HCEC 1CT (cell line): ENCODE measurements at regions not wholly inside any gene's neighbourhood (a gene's known extent, or its start where the extent isn't known, plus 50 kb on each side); places are given as distances from the start of the nearest gene placed in this dataset.
"Not testable (repeated sequence)": the region's sequence is repeated elsewhere in the genome, so short reads cannot be mapped to it uniquely, and the experiment has no call there.

ENCODE experiments used
- DNase-seq: peaks from one replicate; pipeline ENCODE4 v3.0.0-alpha.2; 2017

GRCh38 chr12:60760965-60761364 is 1165.1 kb downstream of the SLC16A7 start:
- DNase-seq: no peak

GRCh38 chr12:60801166-60801565 is 1205.3 kb downstream of the SLC16A7 start:
- DNase-seq: not testable (repeated sequence)

GRCh38 chr12:60803147-60803546 is 1207.3 kb downstream of the SLC16A7 start:
- DNase-seq: no peak

- DNase-seq: no peak
Measured at GRCh38 chr12:60805364-60805763, 1209.5 kb downstream of the SLC16A7 start.

- no peak for DNase-seq
Measured at GRCh38 chr12:60819794-60820193, 1224.0 kb downstream of the SLC16A7 start.

- DNase-seq: no peak
Measured at GRCh38 chr12:60822580-60822979, 1226.8 kb downstream of the SLC16A7 start.

GRCh38 chr12:60830381-60830780 is 1234.6 kb downstream of the SLC16A7 start:
- peak; percentile 62 for DNase-seq

DNA sequence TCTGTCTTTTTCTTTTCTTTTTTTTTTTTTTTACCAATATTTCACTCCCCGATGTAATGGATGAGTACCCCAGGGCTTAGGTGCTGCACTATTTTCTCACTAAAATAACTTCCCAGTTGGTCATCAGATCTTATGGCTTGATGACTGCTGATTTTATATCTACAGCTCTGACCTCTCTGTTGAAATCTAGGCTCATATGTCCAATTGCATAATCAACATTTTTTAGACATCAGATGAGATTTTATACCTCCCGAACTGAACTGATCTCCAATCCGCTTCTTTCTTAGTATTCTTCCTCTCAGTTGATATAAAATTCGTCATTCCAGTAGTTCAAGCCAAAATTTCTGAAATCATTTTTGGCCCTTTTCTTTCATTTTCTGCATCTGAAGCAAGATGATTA is 1236.5 kb downstream of the SLC16A7 start:
- DNase-seq: peak; percentile 62

DNA sequence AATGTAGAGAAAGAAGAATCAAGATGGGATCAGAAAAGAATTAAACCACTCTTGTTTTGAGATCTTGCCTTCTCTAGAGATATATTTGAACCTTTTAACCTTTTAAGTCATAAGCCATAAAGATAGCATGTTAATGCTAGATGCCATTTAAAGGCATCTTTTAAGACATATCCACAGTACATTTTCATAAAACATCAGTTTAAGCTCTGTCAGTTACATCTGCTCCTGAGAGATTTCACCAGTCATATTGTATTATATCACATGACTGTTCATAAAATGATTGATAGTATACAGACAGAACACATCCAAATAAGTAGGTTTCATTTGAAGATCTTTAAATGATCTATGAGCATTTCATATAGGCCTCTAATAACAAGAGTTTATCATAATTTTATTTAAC is 1238.5 kb downstream of the SLC16A7 start:
- no peak for DNase-seq

DNA sequence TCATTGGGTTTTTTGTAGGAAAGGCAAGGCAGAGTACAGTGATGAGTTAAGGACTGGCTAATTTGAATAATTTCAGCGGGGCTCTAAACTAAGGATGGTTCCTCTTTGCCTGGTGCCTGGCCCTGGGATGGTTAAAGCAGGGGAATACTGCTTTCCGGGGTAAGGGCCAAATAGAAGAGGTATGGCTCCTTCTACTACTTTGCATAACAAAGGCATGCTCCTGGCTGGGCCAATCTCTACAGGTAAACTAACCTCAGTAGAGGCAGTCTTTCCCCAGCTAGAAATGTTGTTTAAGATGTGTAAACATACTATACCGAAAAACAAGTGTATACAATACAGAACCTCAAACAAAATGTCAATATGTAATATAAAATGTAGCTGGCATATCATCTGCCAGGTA is 1239.0 kb downstream of the SLC16A7 start:
- no peak for DNase-seq

DNA sequence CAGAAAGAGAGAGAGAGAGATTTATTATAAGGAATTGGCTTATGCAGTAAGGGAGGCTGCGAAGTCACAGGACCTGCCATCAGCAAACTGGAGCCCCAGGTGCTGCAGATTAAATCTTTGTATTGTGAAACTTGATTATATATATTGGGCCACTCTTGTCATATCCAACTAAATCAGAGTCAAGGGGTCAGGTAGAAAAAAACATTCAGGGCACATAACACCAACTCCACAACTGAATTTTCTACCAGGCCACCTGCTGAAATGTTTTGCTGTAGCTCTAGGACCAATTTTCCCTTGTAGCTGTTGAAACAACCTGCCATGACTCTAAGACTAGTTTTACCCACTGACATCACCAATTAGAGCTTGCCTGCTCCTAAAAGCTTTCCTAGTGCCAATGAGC is 1240.8 kb downstream of the SLC16A7 start:
- DNase-seq: no peak

GRCh38 chr12:60842181-60842580 is 1246.4 kb downstream of the SLC16A7 start:
- no peak for DNase-seq

DNA sequence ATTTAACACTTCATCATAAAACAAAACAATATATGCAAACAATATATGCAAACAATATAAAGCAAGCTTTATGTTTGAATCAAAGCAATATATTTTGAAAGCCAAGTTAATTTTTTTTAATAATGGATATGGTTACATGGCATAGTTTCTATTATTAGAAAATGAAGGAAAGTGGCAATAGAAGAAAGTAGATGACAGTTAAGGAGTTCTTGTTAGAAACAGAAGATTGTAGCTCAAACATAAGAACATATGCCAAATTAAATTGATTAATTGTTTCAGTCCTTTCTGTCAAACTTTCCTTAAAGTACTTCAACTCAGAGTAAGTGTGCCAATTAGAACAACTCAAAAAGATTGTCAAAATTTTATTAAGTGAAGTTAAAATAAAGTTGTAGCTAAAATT is 1248.3 kb downstream of the SLC16A7 start:
- DNase-seq: no peak

DNA sequence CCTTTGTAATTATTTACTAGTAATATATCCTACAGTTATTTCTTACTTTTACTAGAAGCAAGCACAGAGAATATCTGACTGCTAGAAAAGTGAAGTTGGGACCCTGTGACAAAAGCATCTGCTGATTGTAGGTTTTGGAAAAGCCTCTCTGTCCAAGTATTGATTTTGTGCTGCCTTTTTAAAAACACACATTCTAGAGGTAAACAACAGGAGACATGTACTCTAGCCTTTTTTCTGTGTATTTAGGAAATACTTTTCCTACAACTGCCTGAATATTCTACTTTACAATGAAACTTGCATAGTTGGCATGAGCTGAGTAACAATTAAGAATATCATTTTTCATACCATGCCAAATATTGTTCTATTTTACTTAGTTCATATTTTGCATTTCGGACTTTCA is 1249.0 kb downstream of the SLC16A7 start:
- DNase-seq: no peak

DNA sequence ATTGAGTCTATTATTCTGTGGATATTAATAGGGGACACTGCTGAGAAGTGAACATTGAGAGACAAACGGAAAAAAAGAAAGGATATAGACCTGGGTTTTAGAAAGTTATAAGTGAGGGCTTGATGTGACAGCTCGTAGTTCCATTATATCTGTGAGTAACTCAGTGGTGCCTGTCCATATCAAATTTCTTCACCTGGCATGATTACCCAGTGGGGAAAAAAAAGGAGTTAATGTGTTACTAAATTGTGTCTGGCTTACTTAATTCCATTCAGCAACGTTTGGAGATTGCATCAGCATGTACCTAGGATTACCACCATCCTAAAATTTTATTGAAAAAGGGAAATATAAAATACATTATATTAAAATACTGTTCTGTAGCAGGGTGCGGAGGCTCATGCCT is 1249.9 kb downstream of the SLC16A7 start:
- no peak for DNase-seq

DNA sequence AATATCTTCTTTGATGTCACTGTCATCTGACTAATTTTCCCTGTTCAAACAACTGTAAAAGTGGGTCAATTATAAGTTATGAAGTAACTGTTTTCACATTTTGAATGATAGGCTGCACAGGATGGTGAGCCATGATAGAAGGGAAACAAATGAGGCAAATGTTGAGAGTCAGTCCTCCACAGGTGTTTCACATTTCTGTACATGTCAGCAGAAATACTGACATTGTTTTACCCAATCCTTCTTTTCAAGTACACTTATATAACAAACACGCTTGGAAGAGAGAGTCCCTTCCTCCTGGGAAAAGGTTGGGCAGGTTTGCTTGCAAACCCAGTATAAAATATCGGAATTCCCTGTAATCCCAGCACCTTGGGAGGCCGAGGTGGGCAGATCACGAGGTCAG is 1251.5 kb downstream of the SLC16A7 start:
- no peak for DNase-seq

DNA sequence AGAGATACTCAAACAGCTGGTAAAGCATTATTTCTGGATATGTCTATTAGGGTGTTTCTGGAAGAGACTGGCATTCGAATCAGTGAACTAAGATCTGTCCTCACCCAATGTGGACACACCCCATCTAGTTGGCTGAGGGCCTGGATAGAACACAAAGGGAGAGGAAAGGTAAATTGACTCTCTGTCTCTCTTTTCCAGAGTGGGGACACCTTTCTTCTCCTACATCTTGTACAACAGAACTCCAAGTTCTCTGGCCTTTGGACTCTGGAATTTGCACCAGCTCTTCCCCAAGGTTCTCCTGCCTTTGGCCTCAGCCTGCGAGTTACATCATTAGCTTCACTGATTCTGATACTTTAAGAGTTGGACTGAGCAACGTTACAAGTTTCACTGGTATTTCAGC is 1253.9 kb downstream of the SLC16A7 start:
- no peak for DNase-seq

DNA sequence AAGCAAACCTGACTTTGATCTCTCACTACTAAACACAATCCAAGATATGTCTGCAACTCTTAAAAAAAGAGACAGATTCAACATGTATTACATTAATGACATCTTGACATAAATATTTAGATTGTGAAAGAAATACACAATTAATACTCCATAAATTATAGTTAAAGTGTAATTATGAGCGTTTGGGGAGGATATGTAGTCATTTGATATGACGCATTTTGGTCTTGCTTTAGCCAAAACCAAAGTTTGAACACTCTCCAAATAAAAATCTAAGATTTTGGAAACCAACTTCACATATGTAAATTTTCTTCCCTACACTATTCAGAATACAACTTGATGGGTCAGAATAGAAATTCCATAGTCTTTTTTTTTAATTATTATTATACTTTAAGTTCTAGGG is 1257.6 kb downstream of the SLC16A7 start:
- DNase-seq: no peak

GRCh38 chr12:60863421-60863820 is 1267.6 kb downstream of the SLC16A7 start:
- DNase-seq: no peak

- no peak for DNase-seq
Measured at GRCh38 chr12:60872219-60872618, 1276.4 kb downstream of the SLC16A7 start.

DNA sequence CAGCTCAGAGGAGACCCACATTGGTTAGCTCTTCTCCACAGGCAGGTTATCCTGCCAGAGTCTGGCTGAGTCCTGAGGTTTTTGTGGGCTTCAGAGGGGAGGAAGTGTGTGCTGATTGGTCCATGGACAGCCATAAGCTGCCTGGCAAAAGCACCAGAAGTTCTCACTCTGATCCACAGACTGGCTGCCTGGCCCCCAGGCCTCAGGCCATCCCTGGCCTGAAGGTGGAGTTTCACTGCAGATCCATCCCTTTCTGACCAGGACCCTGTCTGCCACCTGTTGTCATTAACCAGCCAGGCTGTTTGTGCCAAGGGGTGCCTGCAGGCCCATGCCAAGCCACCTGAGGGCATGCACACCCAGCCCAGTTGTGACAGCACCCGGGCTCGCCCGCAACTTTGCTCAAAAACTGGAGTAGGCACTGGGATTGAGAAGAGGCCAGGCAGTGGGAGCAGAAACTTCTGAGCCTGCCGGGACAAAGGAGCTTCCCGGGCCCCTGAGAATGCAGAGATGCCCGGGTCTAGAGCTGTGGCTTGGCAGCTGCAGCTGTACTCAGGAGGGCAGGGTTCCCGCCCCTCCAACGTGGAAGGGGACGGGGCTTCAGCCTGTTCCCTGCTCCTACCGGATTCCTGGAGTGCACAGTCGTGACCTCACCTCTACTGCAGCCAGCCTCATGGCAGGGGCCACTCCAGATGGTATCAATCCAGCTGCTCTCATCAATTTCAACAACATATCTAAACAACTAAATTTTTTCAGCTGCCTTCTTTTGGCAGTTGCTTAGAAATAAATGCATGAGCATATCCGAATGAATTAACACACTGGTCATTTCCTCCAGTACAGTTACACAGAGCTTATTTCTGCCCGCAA is 1277.3 kb downstream of the SLC16A7 start:
- DNase-seq: no peak

DNA sequence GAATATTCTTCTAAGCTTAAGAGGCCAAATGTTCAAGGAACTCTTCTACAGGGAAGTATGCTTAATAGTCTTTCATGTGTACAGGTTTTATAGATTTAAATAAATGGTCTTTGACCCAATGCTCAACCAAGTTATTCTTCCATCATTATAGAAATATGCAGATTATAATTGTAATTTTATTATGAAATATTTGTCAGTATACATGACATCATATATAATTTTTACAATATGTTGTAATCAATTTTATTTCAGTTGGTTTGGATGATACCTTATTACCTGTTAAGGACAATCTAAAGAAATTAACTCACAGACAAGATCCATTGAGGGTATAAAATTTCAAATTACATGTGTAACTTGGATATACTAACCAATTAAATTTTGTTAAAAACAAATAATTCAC is 1278.3 kb downstream of the SLC16A7 start:
- no peak for DNase-seq

- DNase-seq: peak; percentile 42
Measured at GRCh38 chr12:60920841-60921495, 1325.1 kb downstream of the SLC16A7 start.

DNA sequence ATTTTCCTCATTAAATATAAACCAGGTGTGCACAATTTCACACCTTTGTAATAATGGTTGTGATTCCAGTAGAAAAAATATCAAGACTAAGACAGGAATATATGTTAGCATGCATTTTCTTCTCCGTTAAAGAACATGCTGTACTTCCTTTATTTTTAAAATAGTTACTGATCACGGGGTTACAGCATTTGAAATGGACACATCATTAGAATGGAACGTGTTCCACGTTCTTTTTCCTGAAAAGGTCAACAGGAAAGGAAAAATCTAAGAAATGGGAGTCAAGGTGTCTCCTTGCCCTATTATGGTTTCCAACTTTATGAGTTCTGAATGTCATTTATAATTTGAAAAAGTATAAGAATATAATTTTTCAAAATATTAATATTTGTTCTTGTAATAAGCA is 1325.7 kb downstream of the SLC16A7 start:
- DNase-seq: peak; percentile 41

GRCh38 chr12:60926256-60926655 is 1330.4 kb downstream of the SLC16A7 start:
- no peak for DNase-seq
